ENCODE measurements at regions not wholly inside any gene's neighbourhood (a gene's known extent, or its start where the extent isn't known, plus 50 kb on each side); places are given as distances from the start of the nearest gene placed in this dataset.

DNA sequence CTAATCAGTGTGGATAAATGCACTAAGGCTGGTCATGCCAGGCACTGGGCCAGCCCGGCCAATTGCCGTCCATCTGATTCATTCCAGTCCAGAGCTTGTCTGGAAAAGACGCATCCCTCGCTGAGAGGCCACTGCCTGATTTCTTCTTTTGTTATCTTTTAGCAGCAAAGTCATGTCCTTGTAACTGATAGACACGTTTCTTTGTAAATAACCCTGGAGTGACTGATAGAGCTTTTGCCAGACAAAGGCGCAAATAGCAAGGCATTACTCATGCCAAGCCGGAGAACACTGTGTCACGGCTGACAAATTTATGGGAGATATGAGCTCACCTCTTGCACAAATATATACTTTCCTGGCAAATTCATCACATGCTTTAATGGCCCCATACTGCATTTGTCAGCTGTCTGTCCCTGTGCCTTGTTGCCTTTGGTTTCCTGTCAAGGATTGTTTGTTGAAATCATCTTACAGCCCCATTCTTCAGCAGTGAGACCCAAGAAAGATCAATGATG, 164.4 kb downstream of the ETAA1 start:
- TF ChIP-seq, protein P1, sequence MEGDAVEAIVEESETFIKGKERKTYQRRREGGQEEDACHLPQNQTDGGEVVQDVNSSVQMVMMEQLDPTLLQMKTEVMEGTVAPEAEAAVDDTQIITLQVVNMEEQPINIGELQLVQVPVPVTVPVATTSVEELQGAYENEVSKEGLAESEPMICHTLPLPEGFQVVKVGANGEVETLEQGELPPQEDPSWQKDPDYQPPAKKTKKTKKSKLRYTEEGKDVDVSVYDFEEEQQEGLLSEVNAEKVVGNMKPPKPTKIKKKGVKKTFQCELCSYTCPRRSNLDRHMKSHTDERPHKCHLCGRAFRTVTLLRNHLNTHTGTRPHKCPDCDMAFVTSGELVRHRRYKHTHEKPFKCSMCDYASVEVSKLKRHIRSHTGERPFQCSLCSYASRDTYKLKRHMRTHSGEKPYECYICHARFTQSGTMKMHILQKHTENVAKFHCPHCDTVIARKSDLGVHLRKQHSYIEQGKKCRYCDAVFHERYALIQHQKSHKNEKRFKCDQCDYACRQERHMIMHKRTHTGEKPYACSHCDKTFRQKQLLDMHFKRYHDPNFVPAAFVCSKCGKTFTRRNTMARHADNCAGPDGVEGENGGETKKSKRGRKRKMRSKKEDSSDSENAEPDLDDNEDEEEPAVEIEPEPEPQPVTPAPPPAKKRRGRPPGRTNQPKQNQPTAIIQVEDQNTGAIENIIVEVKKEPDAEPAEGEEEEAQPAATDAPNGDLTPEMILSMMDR (IDR thresholded peaks at IDR 0.05) = no peak
- no peak for TF ChIP-seq ZFX (IDR thresholded peaks at IDR 0.05; ENCODE audit: borderline replicate concordance)

All from 22Rv1 (cell line).